Upper lobe of right lung (tissue), 1 donor: ENCODE measurements at regions not wholly inside any gene's neighbourhood (a gene's known extent, or its start where the extent isn't known, plus 50 kb on each side); places are given as distances from the start of the nearest gene placed in this dataset.

ENCODE experiments used
- ATAC-seq: fragments of 200-7000 bp; cut with Tn5 transposase; one replicate; pipeline ENCODE4 v1.9.1; 2020; ENCODE audit warnings: mild to moderate bottlenecking, moderate library complexity
- DNase-seq: peaks from one replicate; pipeline ENCODE4 v3.0.0-alpha.2; 2020
- H3K27ac ChIP-seq: fragments of 200-600 bp; one replicate; pipeline ENCODE4 v1.8.0; 2022
- H3K27me3 ChIP-seq: fragments of 200-600 bp; one replicate; pipeline ENCODE4 v1.8.0; 2022; ENCODE audit warnings: mild to moderate bottlenecking
- H3K36me3 ChIP-seq: fragments of 200-600 bp; one replicate; pipeline ENCODE4 v1.8.0; 2022
- H3K4me1 ChIP-seq: fragments of 200-600 bp; one replicate; pipeline ENCODE4 v1.8.0; 2022
- H3K4me3 ChIP-seq: fragments of 200-600 bp; one replicate; pipeline ENCODE4 v1.8.0; 2022; ENCODE audit warnings: mild to moderate bottlenecking
- H3K9me3 ChIP-seq: fragments of 200-600 bp; one replicate; pipeline ENCODE4 v1.8.0; 2022
- intact Hi-C: fragments of 100-400 bp; cut with DNase I; formaldehyde crosslinking; loops from one replicate; pipeline ENCODE4 v1.11.0; 2022
- TF ChIP-seq, protein P1 (sequence below): fragments of 200-600 bp; IDR thresholded peaks from one replicate; pipeline ENCODE4 v1.8.0; 2022; ENCODE audit warnings: antibody characterized with exemption
- donor health status: DM: no; HTN: yes; CAD: no; lungs with severe emphysema.

DNA sequence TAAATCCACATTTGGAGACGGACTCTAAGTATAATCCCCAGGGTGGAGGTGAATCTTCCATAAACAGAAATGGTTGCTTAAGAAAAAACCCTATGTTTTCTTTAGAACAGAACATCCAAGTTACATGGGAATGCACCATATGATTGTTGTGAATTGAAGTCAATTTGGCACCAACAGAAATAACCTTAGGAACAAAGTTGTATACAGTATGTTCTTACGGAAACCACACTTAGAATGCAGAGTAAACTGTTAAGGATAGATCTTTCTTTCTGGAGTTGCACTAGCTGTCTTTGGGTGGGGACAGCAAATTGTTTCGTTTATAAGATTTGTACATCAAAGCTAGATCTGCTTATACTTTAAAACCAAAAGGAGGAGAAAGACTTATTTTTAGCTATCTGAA is 316.4 kb downstream of the PTEN start:
- Histone ChIP-seq H3K27me3 (no peaks in the 10 kb centered on the region), H3K27ac (no peak overlapping the region), H3K4me1 (no peaks in the 10 kb centered on the region), H3K4me3 (no peak overlapping the region), H3K9me3 (peaks cover 3% of the 10 kb centered on the region), H3K36me3 (no peaks in the 10 kb centered on the region)
- ATAC-seq = no peak
- intact Hi-C loops = no loop called here
- DNase-seq = no peak
- TF ChIP-seq, protein P1, sequence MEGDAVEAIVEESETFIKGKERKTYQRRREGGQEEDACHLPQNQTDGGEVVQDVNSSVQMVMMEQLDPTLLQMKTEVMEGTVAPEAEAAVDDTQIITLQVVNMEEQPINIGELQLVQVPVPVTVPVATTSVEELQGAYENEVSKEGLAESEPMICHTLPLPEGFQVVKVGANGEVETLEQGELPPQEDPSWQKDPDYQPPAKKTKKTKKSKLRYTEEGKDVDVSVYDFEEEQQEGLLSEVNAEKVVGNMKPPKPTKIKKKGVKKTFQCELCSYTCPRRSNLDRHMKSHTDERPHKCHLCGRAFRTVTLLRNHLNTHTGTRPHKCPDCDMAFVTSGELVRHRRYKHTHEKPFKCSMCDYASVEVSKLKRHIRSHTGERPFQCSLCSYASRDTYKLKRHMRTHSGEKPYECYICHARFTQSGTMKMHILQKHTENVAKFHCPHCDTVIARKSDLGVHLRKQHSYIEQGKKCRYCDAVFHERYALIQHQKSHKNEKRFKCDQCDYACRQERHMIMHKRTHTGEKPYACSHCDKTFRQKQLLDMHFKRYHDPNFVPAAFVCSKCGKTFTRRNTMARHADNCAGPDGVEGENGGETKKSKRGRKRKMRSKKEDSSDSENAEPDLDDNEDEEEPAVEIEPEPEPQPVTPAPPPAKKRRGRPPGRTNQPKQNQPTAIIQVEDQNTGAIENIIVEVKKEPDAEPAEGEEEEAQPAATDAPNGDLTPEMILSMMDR = no peak

DNA sequence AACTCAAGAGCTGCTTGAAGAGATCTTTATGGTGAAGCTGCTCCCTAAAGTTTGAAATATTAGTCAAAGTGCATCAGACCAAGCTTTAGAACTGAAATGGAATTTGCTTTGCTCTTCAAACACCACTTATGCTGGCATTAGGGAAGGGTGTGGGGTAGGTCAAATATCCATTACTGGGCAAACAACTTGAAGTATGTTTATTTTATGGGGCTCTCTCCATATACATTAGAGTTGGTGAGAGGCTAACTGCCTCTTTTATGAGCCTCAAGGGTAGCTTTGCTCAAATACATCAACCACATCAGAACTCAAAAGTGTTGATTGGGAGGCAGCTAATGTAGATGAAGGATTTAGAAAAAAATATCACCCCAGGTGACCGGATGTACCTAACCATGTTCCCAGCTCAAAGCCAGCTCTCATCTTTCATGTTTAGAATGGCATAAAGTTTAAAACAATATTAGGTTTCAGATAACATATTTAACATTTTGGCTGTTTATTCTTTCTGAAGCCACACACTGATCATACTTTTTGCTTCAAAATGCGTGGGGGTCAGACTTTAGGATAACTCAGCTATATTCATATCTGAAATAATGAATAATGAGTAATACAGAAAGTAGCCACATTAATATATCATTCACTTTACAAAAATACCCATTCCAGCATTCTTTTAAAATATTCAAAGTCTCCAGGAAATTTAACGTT is 318.6 kb downstream of the PTEN start:
- no peak for DNase-seq
- ATAC-seq = no peak
- Histone ChIP-seq H3K36me3 (no peaks in the 10 kb centered on the region), H3K4me3 (no peak overlapping the region), H3K4me1 (peaks cover 12% of the 10 kb centered on the region), H3K9me3 (no peaks in the 10 kb centered on the region), H3K27me3 (no peaks in the 10 kb centered on the region), H3K27ac (no peak overlapping the region)
- intact Hi-C loops = no loop called here
- TF ChIP-seq, protein P1 = no peak

DNA sequence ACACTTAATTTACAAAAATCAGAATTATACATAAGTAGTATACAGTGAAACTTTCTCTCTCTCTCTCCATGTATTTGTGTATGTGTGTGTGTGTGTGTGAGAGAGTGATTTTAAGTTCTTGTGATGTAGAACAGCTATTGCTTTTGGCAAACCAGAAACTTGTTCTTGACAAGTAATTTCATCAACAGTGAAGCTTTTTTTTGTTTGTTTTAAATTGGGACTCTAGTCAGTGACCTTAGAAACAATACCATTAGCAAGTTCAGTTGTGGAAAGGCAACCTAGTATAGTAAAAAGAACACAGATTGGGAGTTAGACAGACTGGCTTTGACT is 319.1 kb downstream of the PTEN start:
- DNase-seq (no peak), ATAC-seq (no peak)
- H3K27ac ChIP-seq = no peak overlapping the region
- H3K4me1 ChIP-seq = peaks cover 12% of the 10 kb centered on the region
- TF ChIP-seq, protein P1 = no peak
- H3K4me3 ChIP-seq = no peak overlapping the region
- no peaks in the 10 kb centered on the region for H3K27me3 ChIP-seq
- intact Hi-C loops = no loop called here
- no peaks in the 10 kb centered on the region for H3K36me3 ChIP-seq
- no peaks in the 10 kb centered on the region for H3K9me3 ChIP-seq

DNA sequence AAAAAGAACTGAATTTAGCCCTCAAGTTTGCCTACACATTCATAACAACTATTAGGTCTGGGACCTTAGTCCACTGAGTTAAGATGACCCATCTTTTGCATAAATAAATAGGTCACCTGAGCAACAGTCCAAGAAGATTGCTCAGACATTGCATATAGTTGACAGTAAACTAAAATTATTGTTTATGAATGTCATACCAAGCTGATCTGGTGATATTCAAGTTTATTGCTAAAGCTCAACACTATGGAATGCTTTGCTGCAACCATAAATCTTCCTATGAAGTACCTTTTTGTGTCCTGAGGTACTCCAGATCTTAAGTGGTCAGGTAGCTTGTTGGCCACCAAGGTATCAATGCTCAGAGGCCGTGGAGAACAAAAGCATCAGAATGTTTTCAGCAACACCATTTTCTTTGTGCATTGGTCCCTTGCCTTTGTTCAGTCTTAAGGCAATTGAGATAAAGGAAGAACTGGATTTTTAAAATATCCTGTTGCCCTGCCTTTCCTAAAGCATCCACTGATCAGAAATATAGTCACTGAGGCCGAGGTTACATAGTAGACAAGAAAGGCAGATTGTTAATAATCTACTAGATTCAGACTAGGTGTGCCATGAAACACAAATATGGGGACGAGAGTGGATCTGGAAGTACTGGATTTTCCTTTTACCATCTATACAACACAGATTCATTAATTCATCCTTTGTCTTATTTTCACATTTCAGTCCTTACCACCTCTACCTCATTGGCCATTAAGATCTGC is 321.3 kb downstream of the PTEN start:
- no peak overlapping the region for H3K27ac ChIP-seq
- DNase-seq (no peak), ATAC-seq (no peak)
- intact Hi-C loops = no loop called here
- no peak overlapping the region for H3K4me3 ChIP-seq
- TF ChIP-seq, protein P1 = no peak
- H3K9me3 ChIP-seq = no peaks in the 10 kb centered on the region
- peaks cover 12% of the 10 kb centered on the region for H3K4me1 ChIP-seq
- no peaks in the 10 kb centered on the region for H3K27me3 ChIP-seq
- H3K36me3 ChIP-seq = no peaks in the 10 kb centered on the region

DNA sequence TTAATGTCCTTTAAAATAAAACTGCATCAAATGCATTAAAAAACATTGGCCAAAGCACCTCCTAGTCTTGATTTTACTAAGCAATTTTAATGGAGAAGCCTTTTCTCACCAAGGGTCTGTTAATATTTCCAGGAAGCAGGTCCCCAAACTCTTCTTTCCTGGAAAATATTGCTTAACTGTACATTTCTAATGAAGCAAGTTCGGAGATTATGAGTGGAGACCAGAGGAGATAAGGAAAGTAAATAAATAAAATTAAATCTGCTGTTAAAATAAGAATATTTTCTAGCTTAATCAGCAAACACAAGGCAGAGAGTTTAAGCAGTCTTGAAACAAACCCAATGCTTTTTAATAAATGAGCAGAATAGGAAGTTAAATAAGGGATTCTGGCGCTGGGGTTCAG is 322.4 kb downstream of the PTEN start:
- Histone ChIP-seq H3K36me3 (no peaks in the 10 kb centered on the region), H3K4me1 (peaks cover 12% of the 10 kb centered on the region), H3K27me3 (no peaks in the 10 kb centered on the region), H3K9me3 (no peaks in the 10 kb centered on the region), H3K27ac (no peak overlapping the region), H3K4me3 (no peak overlapping the region)
- intact Hi-C loops = no loop called here
- DNase-seq (no peak), ATAC-seq (no peak)
- TF ChIP-seq, protein P1 = no peak
